ENCODE measurements at regions not wholly inside any gene's neighbourhood (a gene's known extent, or its start where the extent isn't known, plus 50 kb on each side); places are given as distances from the start of the nearest gene placed in this dataset.
"Not testable (repeated sequence)": the region's sequence is repeated elsewhere in the genome, so short reads cannot be mapped to it uniquely, and the experiment has no call there.

GRCh38 chr17:77838748-77839697, 119.5 kb upstream of the TNRC6C start:
- DNase-seq (ENCODE audit: low spot score): no peak

DNA sequence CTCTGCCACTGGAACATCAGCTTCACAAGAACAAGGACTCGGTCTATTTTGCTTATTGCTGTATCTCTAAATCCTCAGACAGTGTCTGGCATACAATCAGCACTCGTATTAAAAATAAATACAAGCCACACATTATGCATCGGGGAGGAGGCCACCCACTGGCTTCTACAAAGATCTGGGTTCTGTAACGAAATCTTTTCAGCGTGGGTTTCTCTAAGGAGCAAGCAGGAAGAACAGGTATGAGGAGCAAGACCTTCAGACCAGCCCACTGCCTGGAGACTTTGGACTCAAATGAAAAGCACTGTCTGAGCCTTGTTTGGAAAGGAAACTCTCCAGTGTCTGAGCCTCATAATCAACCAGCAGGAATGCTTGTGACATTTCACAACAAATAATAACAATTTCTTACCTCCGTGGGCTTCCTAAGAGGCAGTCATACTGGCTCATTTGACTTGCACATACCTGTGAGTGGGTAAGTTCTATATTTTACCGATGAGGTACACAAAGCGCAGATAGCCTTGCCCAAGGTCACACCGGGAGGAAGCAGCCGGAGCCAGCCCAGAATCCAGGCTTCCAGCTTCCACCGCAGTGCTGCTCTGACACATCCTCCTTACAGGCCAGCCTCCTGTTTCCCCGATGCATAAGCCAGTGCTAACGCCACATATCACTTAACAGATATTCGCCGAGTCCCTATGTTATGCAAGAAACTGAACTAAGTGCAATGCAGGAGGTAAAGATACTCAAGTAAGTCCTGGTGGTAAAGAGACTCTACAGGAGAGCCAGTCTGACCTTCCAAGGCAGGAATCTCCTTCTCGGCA, 118.6 kb upstream of the TNRC6C start:
- no peak for DNase-seq (ENCODE audit: low spot score)

GRCh38 chr17:77840513-77841165, 117.9 kb upstream of the TNRC6C start:
- no peak for DNase-seq (ENCODE audit: low spot score)

GRCh38 chr17:77841742-77842527, 116.6 kb upstream of the TNRC6C start:
- DNase-seq (ENCODE audit: low spot score): no peak

GRCh38 chr17:77842528-77843147, 115.9 kb upstream of the TNRC6C start:
- no peak for DNase-seq (ENCODE audit: low spot score)

- not testable (repeated sequence) for DNase-seq (ENCODE audit: low spot score)
These were observed 115.1 kb upstream of the TNRC6C start for GRCh38 chr17:77843255-77843895.

GRCh38 chr17:77843896-77844295, 114.6 kb upstream of the TNRC6C start:
- DNase-seq (ENCODE audit: low spot score): no peak

GRCh38 chr17:77844681-77845080, 113.8 kb upstream of the TNRC6C start:
- DNase-seq (ENCODE audit: low spot score): no peak

DNA sequence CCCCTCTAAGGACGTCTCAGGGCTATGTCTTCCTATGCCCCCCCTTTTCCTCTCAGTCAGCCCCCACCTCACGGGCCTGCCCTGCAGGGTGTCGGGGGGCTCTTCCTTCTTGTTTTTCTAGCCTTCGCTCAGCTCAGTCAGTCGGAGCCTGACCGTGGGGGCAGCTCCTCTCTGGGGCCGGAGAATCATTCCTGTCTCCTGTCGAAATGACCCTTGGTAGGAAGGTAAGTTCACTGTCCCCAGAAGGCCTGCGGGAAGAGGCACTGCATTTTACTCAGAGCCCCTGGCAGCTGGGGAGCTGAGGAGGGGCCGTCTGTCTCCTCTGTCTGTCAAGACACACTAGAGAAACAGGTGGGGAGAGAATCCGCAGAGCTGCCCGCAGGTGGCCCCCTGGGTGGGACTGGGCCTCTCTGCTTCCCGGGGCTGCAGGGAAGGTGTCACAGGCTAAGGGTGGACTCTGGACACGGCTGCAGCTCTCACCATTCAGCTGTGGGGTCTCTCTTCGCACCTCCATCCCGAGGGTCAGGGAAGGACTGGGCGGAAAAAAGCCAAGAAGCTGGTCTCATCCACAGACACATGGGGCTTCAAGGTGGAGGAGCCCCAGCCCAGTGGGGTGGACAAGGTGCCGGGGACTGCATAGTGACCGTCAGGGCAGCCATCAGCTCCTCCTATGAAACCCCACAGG, 112.8 kb upstream of the TNRC6C start:
- no peak for DNase-seq (ENCODE audit: low spot score)

DNA sequence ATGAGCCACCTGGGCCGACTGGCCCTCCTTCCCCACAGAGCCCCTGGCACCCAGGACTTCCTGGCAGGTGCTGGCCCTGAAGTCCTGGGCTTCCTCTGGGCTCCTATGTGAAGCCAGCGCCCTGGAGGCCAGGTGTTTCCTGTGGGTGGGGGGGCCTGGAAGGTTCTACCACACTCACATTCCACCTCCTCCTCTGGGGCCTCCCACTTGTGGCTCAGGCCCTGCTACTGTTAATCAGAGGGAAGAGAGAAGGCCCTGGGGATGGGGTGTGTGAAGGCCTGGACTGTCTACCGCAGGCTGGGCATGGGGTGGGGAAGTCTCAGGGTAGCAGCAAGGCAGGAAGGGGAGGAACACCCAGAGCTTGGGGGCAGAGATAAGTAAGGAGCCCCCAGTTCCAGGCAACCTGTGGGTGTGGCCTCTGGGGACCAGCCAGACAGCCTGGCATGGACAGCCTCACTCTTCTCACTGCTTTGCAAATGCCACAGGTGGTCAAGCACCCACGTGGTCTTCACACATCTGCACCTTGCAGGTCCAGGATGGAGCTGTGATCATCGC, 111.9 kb upstream of the TNRC6C start:
- no peak for DNase-seq (ENCODE audit: low spot score)

- DNase-seq (ENCODE audit: low spot score): no peak
These were observed 111.0 kb upstream of the TNRC6C start for GRCh38 chr17:77847221-77848085.

DNA sequence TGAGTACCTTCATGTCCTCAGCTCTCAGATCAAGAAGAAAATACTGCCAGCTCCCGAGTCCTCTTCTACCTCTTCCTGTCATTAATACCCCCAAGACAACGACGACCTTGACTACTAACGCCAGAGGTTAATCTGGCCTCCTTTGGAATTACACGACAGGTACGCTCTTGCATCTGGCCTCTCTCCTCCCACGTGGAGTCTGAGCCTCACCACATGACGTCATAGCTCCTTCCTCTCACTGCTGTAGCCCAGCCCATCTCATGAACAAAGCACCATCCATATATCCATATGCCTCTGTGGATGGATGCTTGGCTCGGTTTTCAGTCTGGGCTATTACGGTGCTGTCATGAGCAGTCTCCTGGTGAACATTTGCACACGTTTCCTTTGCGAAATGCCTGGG, 110.2 kb upstream of the TNRC6C start:
- no peak for DNase-seq (ENCODE audit: low spot score)

DNA sequence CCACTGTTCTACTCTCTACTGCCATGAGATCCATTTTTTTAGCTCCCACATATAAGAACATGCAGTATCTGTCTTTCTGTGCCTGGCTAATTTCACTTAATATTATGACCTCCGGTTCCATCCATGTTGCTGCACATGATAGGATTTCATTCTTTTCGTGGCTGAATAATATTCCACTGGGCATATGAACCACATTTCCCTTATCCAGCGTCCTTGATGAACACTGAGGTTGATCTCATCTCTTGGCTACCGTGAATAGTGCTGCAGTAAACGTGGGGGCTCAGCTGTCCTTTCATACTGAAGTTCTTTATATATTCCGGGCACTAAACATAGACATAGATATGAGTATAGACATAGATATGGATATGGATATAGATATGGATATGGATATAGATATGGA, 109.3 kb upstream of the TNRC6C start:
- no peak for DNase-seq (ENCODE audit: low spot score)

- no peak for DNase-seq (ENCODE audit: low spot score)
These were observed 106.6 kb upstream of the TNRC6C start for GRCh38 chr17:77851921-77852320.

DNA sequence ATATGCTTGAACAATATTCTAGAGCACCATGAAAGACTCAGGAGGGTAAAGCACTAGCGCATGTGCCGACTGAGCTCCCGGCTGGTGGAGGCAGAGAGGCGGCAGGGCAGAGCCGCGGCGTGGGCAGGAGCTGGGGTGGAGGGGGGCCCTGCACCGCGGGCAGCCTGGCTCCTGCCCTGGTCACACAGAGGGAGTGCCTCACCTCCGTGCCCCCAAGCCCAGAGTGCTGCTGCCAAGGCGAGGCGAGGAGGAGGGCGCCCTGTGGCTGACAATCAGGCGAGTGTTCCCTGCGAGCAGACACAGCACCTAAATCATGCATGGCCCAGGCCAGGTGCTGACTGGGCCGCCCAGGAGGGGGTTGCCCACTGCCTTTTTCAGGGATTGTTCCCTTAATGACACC, 105.8 kb upstream of the TNRC6C start:
- no peak for DNase-seq (ENCODE audit: low spot score)

DNA sequence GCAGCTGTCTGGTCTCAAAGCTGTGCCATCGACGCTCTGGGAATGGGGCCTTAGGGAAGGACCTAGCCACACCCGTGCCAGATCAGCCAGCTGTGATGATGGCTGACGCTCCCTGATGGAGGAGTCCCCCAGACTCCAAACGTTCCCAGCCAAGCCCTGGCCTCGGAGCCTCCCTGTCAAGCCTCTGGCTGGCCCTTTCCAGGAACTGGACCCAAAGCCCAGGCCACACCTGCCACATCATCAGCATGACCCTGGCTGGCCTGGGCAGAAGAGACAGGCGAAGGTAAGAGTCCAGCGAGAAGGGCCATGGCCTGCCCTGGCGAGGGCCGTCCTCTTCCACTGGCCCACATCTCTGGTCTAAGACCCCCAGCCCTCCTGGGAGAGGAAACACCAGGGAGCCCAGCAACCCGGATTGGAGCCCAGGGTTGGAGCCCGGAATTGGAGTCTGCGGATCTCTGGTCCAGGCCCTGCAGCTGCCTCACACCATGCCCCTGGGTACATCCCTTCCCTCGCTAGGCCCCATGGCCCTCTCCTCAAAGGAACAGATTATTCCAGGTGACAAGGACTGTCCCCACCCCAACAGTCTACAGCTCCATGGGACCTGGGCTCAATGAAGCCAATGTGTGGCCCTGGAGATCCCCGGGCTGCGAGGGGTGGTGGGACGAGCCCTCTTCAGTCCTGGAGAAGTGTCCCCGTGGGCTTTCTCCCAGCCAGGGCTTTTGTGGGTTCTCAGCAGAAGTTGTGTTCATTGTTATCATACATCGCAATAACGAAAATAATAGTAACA, 105.1 kb upstream of the TNRC6C start:
- DNase-seq (ENCODE audit: low spot score): no peak

- DNase-seq (ENCODE audit: low spot score): no peak
These were observed 104.3 kb upstream of the TNRC6C start for GRCh38 chr17:77854083-77854758.

Data from HuH-7 (cell line).